Liver (tissue), 3 donors: ENCODE measurements at regions not wholly inside any gene's neighbourhood (a gene's known extent, or its start where the extent isn't known, plus 50 kb on each side); places are given as distances from the start of the nearest gene placed in this dataset.

Source experiments
- CTCF ChIP-seq: fragments of 150-350 bp; IDR thresholded peaks from 2 replicates; pipeline ENCODE4 v1.5.1; 2017; ENCODE audit warnings: improper control_type of control experiment, low read depth, low read length; ENCODE audit not compliant: missing input control
- GABPA ChIP-seq, 2 donors: IDR thresholded peaks in 1 of 2; conservative IDR thresholded peaks in 1 of 2; 2 replicates each; pipeline ENCODE4 v1.6.1; 2016; ENCODE audit warnings: antibody characterized with exemption in 2 of 2, mild to moderate bottlenecking in 1 of 2, moderate library complexity in 1 of 2
- JUND ChIP-seq, 2 donors: IDR thresholded peaks; 2 replicates each; pipeline ENCODE4 v1.6.1; 2016; ENCODE audit warnings: antibody characterized with exemption in 2 of 2
- NR2F2 ChIP-seq: IDR thresholded peaks from 2 replicates; pipeline ENCODE4 v1.6.1; 2016; ENCODE audit warnings: antibody characterized with exemption
- RAD21 ChIP-seq, 2 donors: IDR thresholded peaks; 2 replicates each; pipeline ENCODE4 v1.6.1; 2016; ENCODE audit warnings: antibody characterized with exemption in 2 of 2, mild to moderate bottlenecking in 2 of 2
- SP1 ChIP-seq: IDR thresholded peaks from 2 replicates; pipeline ENCODE4 v1.6.1; 2018; ENCODE audit warnings: antibody characterized with exemption, mild to moderate bottlenecking
- TAF1 ChIP-seq: conservative IDR thresholded peaks from 2 replicates; pipeline ENCODE4 v1.6.1; 2016; ENCODE audit warnings: antibody characterized with exemption, mild to moderate bottlenecking
- YY1 ChIP-seq: IDR thresholded peaks from 2 replicates; pipeline ENCODE4 v1.6.1; 2016; ENCODE audit warnings: antibody characterized with exemption, mild to moderate bottlenecking
- TF ChIP-seq, protein P1 (sequence below): IDR thresholded peaks from 2 replicates; pipeline ENCODE4 v1.6.1; 2016; ENCODE audit warnings: antibody characterized with exemption
- TF ChIP-seq, protein P2 (sequence below): IDR thresholded peaks from 2 replicates; pipeline ENCODE4 v1.6.1; 2016; ENCODE audit warnings: antibody characterized with exemption, mild to moderate bottlenecking
- TF ChIP-seq, protein P3 (sequence below): IDR thresholded peaks from 2 replicates; pipeline ENCODE4 v1.6.1; 2016; ENCODE audit warnings: antibody characterized with exemption
- donor health status: healthy.
- donor health status: healthy.

- TF ChIP-seq, protein P1, sequence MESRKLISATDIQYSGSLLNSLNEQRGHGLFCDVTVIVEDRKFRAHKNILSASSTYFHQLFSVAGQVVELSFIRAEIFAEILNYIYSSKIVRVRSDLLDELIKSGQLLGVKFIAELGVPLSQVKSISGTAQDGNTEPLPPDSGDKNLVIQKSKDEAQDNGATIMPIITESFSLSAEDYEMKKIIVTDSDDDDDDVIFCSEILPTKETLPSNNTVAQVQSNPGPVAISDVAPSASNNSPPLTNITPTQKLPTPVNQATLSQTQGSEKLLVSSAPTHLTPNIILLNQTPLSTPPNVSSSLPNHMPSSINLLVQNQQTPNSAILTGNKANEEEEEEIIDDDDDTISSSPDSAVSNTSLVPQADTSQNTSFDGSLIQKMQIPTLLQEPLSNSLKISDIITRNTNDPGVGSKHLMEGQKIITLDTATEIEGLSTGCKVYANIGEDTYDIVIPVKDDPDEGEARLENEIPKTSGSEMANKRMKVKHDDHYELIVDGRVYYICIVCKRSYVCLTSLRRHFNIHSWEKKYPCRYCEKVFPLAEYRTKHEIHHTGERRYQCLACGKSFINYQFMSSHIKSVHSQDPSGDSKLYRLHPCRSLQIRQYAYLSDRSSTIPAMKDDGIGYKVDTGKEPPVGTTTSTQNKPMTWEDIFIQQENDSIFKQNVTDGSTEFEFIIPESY = no peak
- TF ChIP-seq, protein P2, sequence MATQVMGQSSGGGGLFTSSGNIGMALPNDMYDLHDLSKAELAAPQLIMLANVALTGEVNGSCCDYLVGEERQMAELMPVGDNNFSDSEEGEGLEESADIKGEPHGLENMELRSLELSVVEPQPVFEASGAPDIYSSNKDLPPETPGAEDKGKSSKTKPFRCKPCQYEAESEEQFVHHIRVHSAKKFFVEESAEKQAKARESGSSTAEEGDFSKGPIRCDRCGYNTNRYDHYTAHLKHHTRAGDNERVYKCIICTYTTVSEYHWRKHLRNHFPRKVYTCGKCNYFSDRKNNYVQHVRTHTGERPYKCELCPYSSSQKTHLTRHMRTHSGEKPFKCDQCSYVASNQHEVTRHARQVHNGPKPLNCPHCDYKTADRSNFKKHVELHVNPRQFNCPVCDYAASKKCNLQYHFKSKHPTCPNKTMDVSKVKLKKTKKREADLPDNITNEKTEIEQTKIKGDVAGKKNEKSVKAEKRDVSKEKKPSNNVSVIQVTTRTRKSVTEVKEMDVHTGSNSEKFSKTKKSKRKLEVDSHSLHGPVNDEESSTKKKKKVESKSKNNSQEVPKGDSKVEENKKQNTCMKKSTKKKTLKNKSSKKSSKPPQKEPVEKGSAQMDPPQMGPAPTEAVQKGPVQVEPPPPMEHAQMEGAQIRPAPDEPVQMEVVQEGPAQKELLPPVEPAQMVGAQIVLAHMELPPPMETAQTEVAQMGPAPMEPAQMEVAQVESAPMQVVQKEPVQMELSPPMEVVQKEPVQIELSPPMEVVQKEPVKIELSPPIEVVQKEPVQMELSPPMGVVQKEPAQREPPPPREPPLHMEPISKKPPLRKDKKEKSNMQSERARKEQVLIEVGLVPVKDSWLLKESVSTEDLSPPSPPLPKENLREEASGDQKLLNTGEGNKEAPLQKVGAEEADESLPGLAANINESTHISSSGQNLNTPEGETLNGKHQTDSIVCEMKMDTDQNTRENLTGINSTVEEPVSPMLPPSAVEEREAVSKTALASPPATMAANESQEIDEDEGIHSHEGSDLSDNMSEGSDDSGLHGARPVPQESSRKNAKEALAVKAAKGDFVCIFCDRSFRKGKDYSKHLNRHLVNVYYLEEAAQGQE = no peak
- TF ChIP-seq CTCF (no peak), YY1 (peak; percentile 15), TAF1 (no peak), GABPA (IDR thresholded peaks at IDR 0.05 in 1 of 2, conservative IDR thresholded peaks at IDR 0.05 in 1 of 2) (no peak), RAD21 (IDR thresholded peaks at IDR 0.05) (peak in 1 of 2 donors; percentile 35), JUND (IDR thresholded peaks at IDR 0.05) (no peak), NR2F2 (peak; percentile 55), SP1 (peak; percentile 40)
- TF ChIP-seq, protein P3, sequence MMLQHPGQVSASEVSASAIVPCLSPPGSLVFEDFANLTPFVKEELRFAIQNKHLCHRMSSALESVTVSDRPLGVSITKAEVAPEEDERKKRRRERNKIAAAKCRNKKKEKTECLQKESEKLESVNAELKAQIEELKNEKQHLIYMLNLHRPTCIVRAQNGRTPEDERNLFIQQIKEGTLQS = no peak
Observed at GRCh38 chr2:38492042-38492615, 110.6 kb downstream of the HNRNPLL start.
